A549 (cell line): ENCODE measurements at regions not wholly inside any gene's neighbourhood (a gene's known extent, or its start where the extent isn't known, plus 50 kb on each side); places are given as distances from the start of the nearest gene placed in this dataset.

Source experiments
- ATAC-seq, 2 experiments: fragments of 200-7000 bp in 1 of 2; fragments of >200 bp in 1 of 2; cut with Nextera tagmentation in 1 of 2; cut with Tn5 transposase in 1 of 2; 3 replicates each; pipeline versions ENCODE4 v1.8.0 to v1.9.1; 2018 to 2020; ENCODE audit warnings: mild to moderate bottlenecking in 1 of 2, moderate library complexity in 1 of 2
- CTCF ChIA-PET: fragments of 300-600 bp; sonication (Branson Sonifier 250); formaldehyde crosslinking; extraction: SDS; loops from one replicate; lab custom pipeline; 2021; ENCODE audit warnings: antibody characterized with exemption, inconsistent platforms; lab: Yijun Ruan, JAX
- POLR2A ChIA-PET: fragments of 350-600 bp; formaldehyde crosslinking; extraction: SDS; loops from one replicate; lab custom pipeline; 2021; ENCODE audit warnings: antibody characterized with exemption, inconsistent platforms; lab: Yijun Ruan, JAX
- DNase-seq, 2 experiments: peaks; one replicate each; pipeline versions ENCODE4 v3.0.0 to v3.0.0-alpha.2; 2011 to 2016; ENCODE audit warnings: low read depth in 1 of 2, low spot score in 1 of 2
- FAIRE-seq: peaks from 2 replicates; lab custom pipeline; 2011; peaks lifted over from hg19 to GRCh38; lab: Jason Lieb, UNC
- H3K27ac ChIP-seq, 2 experiments: fragments of >200 bp; sonication (Bioruptor Twin); formaldehyde crosslinking; 3 replicates each; pipeline ENCODE4 v1.5.1; 2016 to 2017
- H3K4me1 ChIP-seq: fragments of >200 bp; sonication (Bioruptor Twin); formaldehyde crosslinking; 3 replicates; pipeline ENCODE4 v1.6.1; 2016
- H3K4me2 ChIP-seq: fragments of >200 bp; sonication (Bioruptor Twin); formaldehyde crosslinking; 3 replicates; pipeline ENCODE4 v1.6.1; 2016
- H3K4me3 ChIP-seq: fragments of >200 bp; sonication (Bioruptor Twin); formaldehyde crosslinking; 3 replicates; pipeline ENCODE4 v1.5.1; 2016
- H3K9me3 ChIP-seq: fragments of >200 bp; sonication (Bioruptor Twin); formaldehyde crosslinking; 3 replicates; pipeline ENCODE4 v1.6.1; 2016
- ATOH8 ChIP-seq: fragments of 250-450 bp; sonication (Bioruptor Pico); IDR thresholded peaks from 2 replicates; pipeline ENCODE4 v1.5.0; 2020; ENCODE audit warnings: low read depth, mild to moderate bottlenecking, moderate library complexity
- BCL3 ChIP-seq: fragments of >200 bp; sonication (Bioruptor Twin); formaldehyde crosslinking; IDR thresholded peaks from 3 replicates; pipeline ENCODE4 v1.6.1; 2016
- BHLHE40 ChIP-seq: IDR thresholded peaks from 2 replicates; pipeline ENCODE4 v1.6.1; 2012; ENCODE audit warnings: low read depth, low read length, inconsistent platforms
- CBX2 ChIP-seq: fragments of 200-600 bp; sonication (generic); IDR thresholded peaks from 2 replicates; pipeline ENCODE4 v1.6.1; 2016; ENCODE audit warnings: low read depth, mild to moderate bottlenecking, borderline replicate concordance
- CHD2 ChIP-seq: fragments of 150-350 bp; IDR thresholded peaks from 2 replicates; pipeline ENCODE4 v1.6.1; 2014; ENCODE audit warnings: low read length; ENCODE audit not compliant: partially characterized antibody
- E2F6 ChIP-seq: IDR thresholded peaks from 2 replicates; pipeline ENCODE4 v1.6.1; 2012; ENCODE audit warnings: low read depth, borderline replicate concordance
- ESRRA ChIP-seq: fragments of 150-350 bp; IDR thresholded peaks from 2 replicates; pipeline ENCODE4 v1.6.1; 2014; ENCODE audit warnings: mild to moderate bottlenecking, low read length, borderline replicate concordance
- FOSL2 ChIP-seq, 2 experiments: fragments of 450-650 bp in 1 of 2; fragments of >200 bp in 1 of 2; sonication (Bioruptor Twin) in 1 of 2; formaldehyde crosslinking; IDR thresholded peaks; 2 replicates each; pipeline versions ENCODE4 v1.5.0 to v1.6.1; 2016 to 2020; ENCODE audit warnings: mild to moderate bottlenecking in 1 of 2, moderate library complexity in 1 of 2
- HDAC2 ChIP-seq: fragments of 200-600 bp; sonication (generic); IDR thresholded peaks from 2 replicates; pipeline ENCODE4 v1.6.1; 2016
- HEYL ChIP-seq: fragments of 250-450 bp; sonication (Bioruptor Pico); IDR thresholded peaks from 2 replicates; pipeline ENCODE4 v1.8.0; 2021; ENCODE audit warnings: mild to moderate bottlenecking, moderate library complexity
- HOXA7 ChIP-seq: fragments of 250-450 bp; sonication (Bioruptor Pico); IDR thresholded peaks from 2 replicates; pipeline ENCODE4 v1.5.0; 2020; ENCODE audit warnings: mild to moderate bottlenecking, moderate library complexity
- HOXB13 ChIP-seq: fragments of 250-450 bp; sonication (Bioruptor Pico); IDR thresholded peaks from 2 replicates; pipeline ENCODE4 v1.5.0; 2020; ENCODE audit warnings: low read depth, mild to moderate bottlenecking, moderate library complexity
- MYC ChIP-seq: IDR thresholded peaks from 2 replicates; pipeline ENCODE4 v1.6.1; 2012; ENCODE audit warnings: mild to moderate bottlenecking, inconsistent platforms, low read length, improper control_type of control experiment, borderline replicate concordance
- POLR2AphosphoS2 ChIP-seq: conservative IDR thresholded peaks from 2 replicates; pipeline ENCODE4 v1.6.1; 2012; ENCODE audit warnings: low read length, improper control_type of control experiment, inconsistent platforms
- RAD21 ChIP-seq, 2 experiments: fragments of >200 bp in 1 of 2; sonication (Bioruptor Twin) in 1 of 2; formaldehyde crosslinking in 1 of 2; IDR thresholded peaks in 1 of 2; conservative IDR thresholded peaks in 1 of 2; 2 replicates in 1 of 2; 3 replicates in 1 of 2; pipeline ENCODE4 v1.6.1; 2012 to 2018; ENCODE audit warnings: inconsistent platforms in 1 of 2
- RARB ChIP-seq: fragments of 250-450 bp; sonication (Bioruptor Pico); IDR thresholded peaks from 2 replicates; pipeline ENCODE4 v1.8.0; 2021; ENCODE audit warnings: mild to moderate bottlenecking, moderate library complexity
- REST ChIP-seq: fragments of 200-600 bp; sonication (generic); IDR thresholded peaks from 2 replicates; pipeline ENCODE4 v1.6.1; 2016; ENCODE audit warnings: antibody characterized with exemption, mild to moderate bottlenecking, moderate library complexity
- RNF2 ChIP-seq: fragments of 200-600 bp; sonication (generic); IDR thresholded peaks from 2 replicates; pipeline ENCODE4 v1.6.1; 2016; ENCODE audit warnings: low read depth, mild to moderate bottlenecking, antibody characterized with exemption, moderate library complexity, borderline replicate concordance
- WGBS: methylation state at CpG from one replicate; pipeline ENCODE4 v1.1.6; 2017; ENCODE audit errors: missing lambda C conversion rate; 5-methylcytosine and 5-hydroxymethylcytosine counted together
- TF ChIP-seq, protein P1 (sequence below): fragments of >200 bp; sonication (Bioruptor Twin); formaldehyde crosslinking; IDR thresholded peaks from 2 replicates; pipeline ENCODE4 v1.6.1; 2016

- no peak for TF ChIP-seq POLR2AphosphoS2
- TF ChIP-seq E2F6, result no peak
- no peak for TF ChIP-seq BCL3
- TF ChIP-seq ATOH8, result no peak
- TF ChIP-seq BHLHE40, result no peak
- POLR2A ChIA-PET, result no interaction called here
- CTCF ChIA-PET, result no interaction called here
- H3K27ac ChIP-seq, result no peak overlapping the region
- H3K4me1 ChIP-seq, result no peaks in the 10 kb centered on the region
- no peak for DNase-seq
- no peak for FAIRE-seq
- H3K9me3 ChIP-seq, result no peaks in the 10 kb centered on the region
- H3K4me2 ChIP-seq, result no peak overlapping the region
- H3K4me3 ChIP-seq, result no peak overlapping the region
- WGBS, result 91% methylated on average over 2 of the region's 2 CpGs
- no peak for ATAC-seq
Observed at GRCh38 chr9:80775530-80775929, 913.8 kb downstream of the TLE1 start.

GRCh38 chr9:80771555-80772347 is 917.6 kb downstream of the TLE1 start:
- CTCF ChIA-PET, result no interaction called here
- no peak for TF ChIP-seq FOSL2 (IDR thresholded peaks at IDR 0.05)
- no peak for TF ChIP-seq FOSL2 (CRISPR knock-in tag; IDR thresholded peaks at IDR 0.05)
- TF ChIP-seq HOXB13 (CRISPR knock-in tag), result no peak
- TF ChIP-seq, all 56 proteins: peak for 0
- POLR2A ChIA-PET, result no interaction called here
- ATAC-seq, result no peak
- H3K4me3 ChIP-seq, result no peak overlapping the region
- H3K27ac ChIP-seq, result no peak overlapping the region
- 59% methylated on average over 6 of the region's 6 CpGs for WGBS
- no peak for FAIRE-seq
- H3K9me3 ChIP-seq, result no peaks in the 10 kb centered on the region
- H3K4me1 ChIP-seq, result no peaks in the 10 kb centered on the region
- DNase-seq, result no peak
- H3K4me2 ChIP-seq, result peak overlapping the region; percentile 17; the same call in 1 of the 3 replicates

DNA sequence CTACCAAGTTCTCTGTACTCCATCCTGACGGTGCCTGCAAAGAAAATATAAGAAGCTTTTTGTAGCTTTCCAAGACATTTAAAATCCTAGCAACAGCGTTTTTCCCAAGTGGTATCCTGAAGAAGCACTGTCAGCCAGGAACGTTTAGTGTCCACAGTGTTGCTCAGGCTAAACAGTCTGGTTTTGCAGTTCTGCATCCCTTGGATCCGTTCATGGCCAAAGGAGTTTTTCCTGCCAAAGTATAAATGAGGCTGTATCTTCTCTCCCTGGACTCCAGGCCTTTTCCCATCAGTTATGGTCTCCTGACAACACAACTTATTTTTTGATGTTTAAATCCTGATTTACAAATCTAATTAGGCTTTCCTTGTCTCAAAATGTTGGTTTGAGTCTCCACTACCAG is 925.8 kb downstream of the TLE1 start:
- ATAC-seq (no peak), DNase-seq (no peak), FAIRE-seq (no peak)
- POLR2A ChIA-PET, result no interaction called here
- no peak overlapping the region for H3K4me3 ChIP-seq
- CTCF ChIA-PET, result no interaction called here
- no peaks in the 10 kb centered on the region for H3K9me3 ChIP-seq
- H3K27ac ChIP-seq, result no peak overlapping the region
- H3K4me2 ChIP-seq, result no peak overlapping the region
- TF ChIP-seq RARB (no peak), RAD21 (conservative IDR thresholded peaks at IDR 0.05 in 1 of 2, IDR thresholded peaks at IDR 0.05 in 1 of 2) (no peak), CHD2 (no peak), MYC (no peak)
- no peaks in the 10 kb centered on the region for H3K4me1 ChIP-seq
- WGBS, result 41% methylated on average over 4 of the region's 4 CpGs

GRCh38 chr9:80755586-80755985 is 933.8 kb downstream of the TLE1 start:
- Histone ChIP-seq H3K9me3 (no peaks in the 10 kb centered on the region), H3K4me3 (no peak overlapping the region), H3K27ac (no peak overlapping the region), H3K4me2 (no peak overlapping the region), H3K4me1 (no peaks in the 10 kb centered on the region)
- FAIRE-seq (no peak), DNase-seq (no peak), ATAC-seq (no peak)
- POLR2A ChIA-PET, result no interaction called here
- CTCF ChIA-PET, result no interaction called here
- WGBS, result 26% methylated on average over 2 of the region's 2 CpGs
- TF ChIP-seq E2F6 (no peak), HDAC2 (no peak), HOXA7 (CRISPR knock-in tag) (no peak), REST (no peak), BCL3 (no peak), RAD21 (conservative IDR thresholded peaks at IDR 0.05 in 1 of 2, IDR thresholded peaks at IDR 0.05 in 1 of 2) (no peak), CHD2 (no peak), CBX2 (no peak), RNF2 (no peak), HEYL (CRISPR knock-in tag) (no peak), ESRRA (no peak)
- TF ChIP-seq, protein P1, sequence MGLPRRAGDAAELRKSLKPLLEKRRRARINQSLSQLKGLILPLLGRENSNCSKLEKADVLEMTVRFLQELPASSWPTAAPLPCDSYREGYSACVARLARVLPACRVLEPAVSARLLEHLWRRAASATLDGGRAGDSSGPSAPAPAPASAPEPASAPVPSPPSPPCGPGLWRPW, result no peak
